WTC11 (cell line): ENCODE measurements at regions not wholly inside any gene's neighbourhood (a gene's known extent, or its start where the extent isn't known, plus 50 kb on each side); places are given as distances from the start of the nearest gene placed in this dataset.

Source experiments
- ATAC-seq: fragments of 200-7000 bp; cut with Tn5 transposase; 2 replicates; pipeline ENCODE4 v1.10.0; 2021; ENCODE audit warnings: mild to moderate bottlenecking, moderate library complexity
- CTCF ChIA-PET: fragments of 300-600 bp; sonication (Branson Sonifier 250); formaldehyde crosslinking; loops from one replicate; lab custom pipeline; 2021; ENCODE audit warnings: antibody characterized with exemption; lab: Charles Lee
- POLR2A ChIA-PET: fragments of 350-600 bp; sonication (Branson Sonifier 250); formaldehyde crosslinking; loops from one replicate; lab custom pipeline; 2021; ENCODE audit warnings: antibody characterized with exemption; lab: Charles Lee
- DNase-seq: peaks from one replicate; pipeline ENCODE4 v3.0.0; 2021; ENCODE audit warnings: low spot score
- H3K27ac Mint-ChIP-seq: 2 replicates; pipeline ENCODE4 v1.8.0; 2021; ENCODE audit warnings: mixed read lengths
- H3K27me3 Mint-ChIP-seq: 2 replicates; pipeline ENCODE4 v1.8.0; 2021; ENCODE audit warnings: low read depth, mild to moderate bottlenecking, moderate library complexity, mixed read lengths
- H3K36me3 Mint-ChIP-seq: 2 replicates; pipeline ENCODE4 v1.8.0; 2021; ENCODE audit warnings: mixed read lengths
- H3K4me1 Mint-ChIP-seq: 2 replicates; pipeline ENCODE4 v1.8.0; 2022; ENCODE audit warnings: mixed read lengths
- H3K4me3 Mint-ChIP-seq: 2 replicates; pipeline ENCODE4 v1.8.0; 2021; ENCODE audit warnings: mild to moderate bottlenecking, moderate library complexity, mixed read lengths
- H3K9me3 Mint-ChIP-seq: 2 replicates; pipeline ENCODE4 v1.8.0; 2021; ENCODE audit warnings: mixed read lengths
- ATF1 ChIP-seq: sonication (generic); formaldehyde crosslinking; IDR thresholded peaks from 2 replicates; pipeline ENCODE4 v1.8.1; 2023; ENCODE audit warnings: mild to moderate bottlenecking, moderate library complexity, missing genetic modification reagents
- FOXJ3 ChIP-seq: sonication (generic); formaldehyde crosslinking; IDR thresholded peaks from 2 replicates; pipeline ENCODE4 v1.9.0; 2021; ENCODE audit warnings: missing genetic modification reagents, mild to moderate bottlenecking, borderline replicate concordance
- FOXP1 ChIP-seq: sonication (generic); formaldehyde crosslinking; IDR thresholded peaks from 2 replicates; pipeline ENCODE4 v1.8.0; 2022; ENCODE audit warnings: missing genetic modification reagents, mild to moderate bottlenecking, moderate library complexity, borderline replicate concordance
- MYBL2 ChIP-seq: sonication (generic); formaldehyde crosslinking; IDR thresholded peaks from 2 replicates; pipeline ENCODE4 v1.8.1; 2023; ENCODE audit warnings: mild to moderate bottlenecking, moderate library complexity, missing genetic modification reagents
- NFYB ChIP-seq: sonication (generic); formaldehyde crosslinking; conservative IDR thresholded peaks from 2 replicates; pipeline ENCODE4 v1.8.0; 2022; ENCODE audit warnings: low read depth, missing genetic modification reagents
- NR2C2 ChIP-seq: sonication (generic); formaldehyde crosslinking; IDR thresholded peaks from 2 replicates; pipeline ENCODE4 v1.8.0; 2022; ENCODE audit warnings: mild to moderate bottlenecking, missing genetic modification reagents
- RELA ChIP-seq: sonication (generic); formaldehyde crosslinking; IDR thresholded peaks from 2 replicates; pipeline ENCODE4 v1.8.1; 2022; ENCODE audit warnings: missing genetic modification reagents, mild to moderate bottlenecking, borderline replicate concordance
- RORB ChIP-seq: fragments of 250-450 bp; sonication (Bioruptor Pico); IDR thresholded peaks from 2 replicates; pipeline ENCODE4 v1.9.0; 2021; ENCODE audit warnings: mild to moderate bottlenecking
- TF ChIP-seq, protein P1 (sequence below): sonication (generic); formaldehyde crosslinking; conservative IDR thresholded peaks from 2 replicates; pipeline ENCODE4 v1.8.1; 2023; ENCODE audit warnings: mild to moderate bottlenecking, low read depth, missing genetic modification reagents, moderate library complexity
- TF ChIP-seq, protein P2 (sequence below): sonication (generic); formaldehyde crosslinking; IDR thresholded peaks from 2 replicates; pipeline ENCODE4 v1.8.1; 2022; ENCODE audit warnings: low read depth, mild to moderate bottlenecking, moderate library complexity, missing genetic modification reagents, borderline replicate concordance
- TF ChIP-seq, protein P3 (sequence below): sonication (generic); formaldehyde crosslinking; IDR thresholded peaks from 2 replicates; pipeline ENCODE4 v1.8.1; 2023; ENCODE audit warnings: mild to moderate bottlenecking, missing genetic modification reagents
- TF ChIP-seq, protein P4 (sequence below): sonication (generic); formaldehyde crosslinking; IDR thresholded peaks from 2 replicates; pipeline ENCODE4 v1.8.0; 2022; ENCODE audit warnings: missing genetic modification reagents
- TF ChIP-seq, protein P5 (sequence below): sonication (generic); formaldehyde crosslinking; IDR thresholded peaks from 2 replicates; pipeline ENCODE4 v1.8.1; 2023; ENCODE audit warnings: mild to moderate bottlenecking, missing genetic modification reagents, borderline replicate concordance
- TF ChIP-seq, protein P6 (sequence below): sonication (generic); formaldehyde crosslinking; IDR thresholded peaks from 2 replicates; pipeline ENCODE4 v1.8.0; 2023; ENCODE audit warnings: missing genetic modification reagents, mild to moderate bottlenecking, borderline replicate concordance

DNA sequence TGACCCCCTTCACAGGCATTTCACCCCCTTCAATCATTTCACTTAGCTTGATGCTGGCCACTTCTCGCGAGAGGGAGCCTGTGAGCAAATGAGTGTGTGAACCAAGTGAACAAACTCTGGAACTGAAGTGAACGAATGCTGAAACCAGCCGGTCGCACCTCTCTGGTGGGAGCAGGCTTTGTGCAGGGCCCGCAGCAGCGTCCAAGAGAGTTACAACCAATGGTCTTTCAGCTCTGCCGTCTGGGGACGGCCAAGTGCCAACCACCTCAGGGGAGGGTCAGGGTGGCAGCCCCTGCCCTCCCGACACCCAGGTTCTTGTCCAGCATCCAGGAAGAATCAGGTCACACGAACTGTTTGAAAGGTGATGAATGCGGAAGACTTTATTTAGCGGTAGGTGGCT, 764.0 kb downstream of the SUCLG1 start (continued):
- TF ChIP-seq, protein P1, sequence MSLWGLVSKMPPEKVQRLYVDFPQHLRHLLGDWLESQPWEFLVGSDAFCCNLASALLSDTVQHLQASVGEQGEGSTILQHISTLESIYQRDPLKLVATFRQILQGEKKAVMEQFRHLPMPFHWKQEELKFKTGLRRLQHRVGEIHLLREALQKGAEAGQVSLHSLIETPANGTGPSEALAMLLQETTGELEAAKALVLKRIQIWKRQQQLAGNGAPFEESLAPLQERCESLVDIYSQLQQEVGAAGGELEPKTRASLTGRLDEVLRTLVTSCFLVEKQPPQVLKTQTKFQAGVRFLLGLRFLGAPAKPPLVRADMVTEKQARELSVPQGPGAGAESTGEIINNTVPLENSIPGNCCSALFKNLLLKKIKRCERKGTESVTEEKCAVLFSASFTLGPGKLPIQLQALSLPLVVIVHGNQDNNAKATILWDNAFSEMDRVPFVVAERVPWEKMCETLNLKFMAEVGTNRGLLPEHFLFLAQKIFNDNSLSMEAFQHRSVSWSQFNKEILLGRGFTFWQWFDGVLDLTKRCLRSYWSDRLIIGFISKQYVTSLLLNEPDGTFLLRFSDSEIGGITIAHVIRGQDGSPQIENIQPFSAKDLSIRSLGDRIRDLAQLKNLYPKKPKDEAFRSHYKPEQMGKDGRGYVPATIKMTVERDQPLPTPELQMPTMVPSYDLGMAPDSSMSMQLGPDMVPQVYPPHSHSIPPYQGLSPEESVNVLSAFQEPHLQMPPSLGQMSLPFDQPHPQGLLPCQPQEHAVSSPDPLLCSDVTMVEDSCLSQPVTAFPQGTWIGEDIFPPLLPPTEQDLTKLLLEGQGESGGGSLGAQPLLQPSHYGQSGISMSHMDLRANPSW (CRISPR knock-in tag), result no peak
- TF ChIP-seq, protein P2, sequence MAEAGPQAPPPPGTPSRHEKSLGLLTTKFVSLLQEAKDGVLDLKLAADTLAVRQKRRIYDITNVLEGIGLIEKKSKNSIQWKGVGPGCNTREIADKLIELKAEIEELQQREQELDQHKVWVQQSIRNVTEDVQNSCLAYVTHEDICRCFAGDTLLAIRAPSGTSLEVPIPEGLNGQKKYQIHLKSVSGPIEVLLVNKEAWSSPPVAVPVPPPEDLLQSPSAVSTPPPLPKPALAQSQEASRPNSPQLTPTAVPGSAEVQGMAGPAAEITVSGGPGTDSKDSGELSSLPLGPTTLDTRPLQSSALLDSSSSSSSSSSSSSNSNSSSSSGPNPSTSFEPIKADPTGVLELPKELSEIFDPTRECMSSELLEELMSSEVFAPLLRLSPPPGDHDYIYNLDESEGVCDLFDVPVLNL (CRISPR knock-in tag), result no peak
- TF ChIP-seq RELA (CRISPR knock-in tag) (no peak), NFYB (CRISPR knock-in tag) (no peak), FOXP1 (no peak), FOXJ3 (no peak), NR2C2 (CRISPR knock-in tag) (no peak), RORB (CRISPR knock-in tag) (no peak)
- TF ChIP-seq, protein P3, sequence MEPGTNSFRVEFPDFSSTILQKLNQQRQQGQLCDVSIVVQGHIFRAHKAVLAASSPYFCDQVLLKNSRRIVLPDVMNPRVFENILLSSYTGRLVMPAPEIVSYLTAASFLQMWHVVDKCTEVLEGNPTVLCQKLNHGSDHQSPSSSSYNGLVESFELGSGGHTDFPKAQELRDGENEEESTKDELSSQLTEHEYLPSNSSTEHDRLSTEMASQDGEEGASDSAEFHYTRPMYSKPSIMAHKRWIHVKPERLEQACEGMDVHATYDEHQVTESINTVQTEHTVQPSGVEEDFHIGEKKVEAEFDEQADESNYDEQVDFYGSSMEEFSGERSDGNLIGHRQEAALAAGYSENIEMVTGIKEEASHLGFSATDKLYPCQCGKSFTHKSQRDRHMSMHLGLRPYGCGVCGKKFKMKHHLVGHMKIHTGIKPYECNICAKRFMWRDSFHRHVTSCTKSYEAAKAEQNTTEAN (CRISPR knock-in tag), result no peak
- TF ChIP-seq, protein P4, sequence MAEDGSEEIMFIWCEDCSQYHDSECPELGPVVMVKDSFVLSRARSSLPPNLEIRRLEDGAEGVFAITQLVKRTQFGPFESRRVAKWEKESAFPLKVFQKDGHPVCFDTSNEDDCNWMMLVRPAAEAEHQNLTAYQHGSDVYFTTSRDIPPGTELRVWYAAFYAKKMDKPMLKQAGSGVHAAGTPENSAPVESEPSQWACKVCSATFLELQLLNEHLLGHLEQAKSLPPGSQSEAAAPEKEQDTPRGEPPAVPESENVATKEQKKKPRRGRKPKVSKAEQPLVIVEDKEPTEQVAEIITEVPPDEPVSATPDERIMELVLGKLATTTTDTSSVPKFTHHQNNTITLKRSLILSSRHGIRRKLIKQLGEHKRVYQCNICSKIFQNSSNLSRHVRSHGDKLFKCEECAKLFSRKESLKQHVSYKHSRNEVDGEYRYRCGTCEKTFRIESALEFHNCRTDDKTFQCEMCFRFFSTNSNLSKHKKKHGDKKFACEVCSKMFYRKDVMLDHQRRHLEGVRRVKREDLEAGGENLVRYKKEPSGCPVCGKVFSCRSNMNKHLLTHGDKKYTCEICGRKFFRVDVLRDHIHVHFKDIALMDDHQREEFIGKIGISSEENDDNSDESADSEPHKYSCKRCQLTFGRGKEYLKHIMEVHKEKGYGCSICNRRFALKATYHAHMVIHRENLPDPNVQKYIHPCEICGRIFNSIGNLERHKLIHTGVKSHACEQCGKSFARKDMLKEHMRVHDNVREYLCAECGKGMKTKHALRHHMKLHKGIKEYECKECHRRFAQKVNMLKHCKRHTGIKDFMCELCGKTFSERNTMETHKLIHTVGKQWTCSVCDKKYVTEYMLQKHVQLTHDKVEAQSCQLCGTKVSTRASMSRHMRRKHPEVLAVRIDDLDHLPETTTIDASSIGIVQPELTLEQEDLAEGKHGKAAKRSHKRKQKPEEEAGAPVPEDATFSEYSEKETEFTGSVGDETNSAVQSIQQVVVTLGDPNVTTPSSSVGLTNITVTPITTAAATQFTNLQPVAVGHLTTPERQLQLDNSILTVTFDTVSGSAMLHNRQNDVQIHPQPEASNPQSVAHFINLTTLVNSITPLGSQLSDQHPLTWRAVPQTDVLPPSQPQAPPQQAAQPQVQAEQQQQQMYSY, result no peak
- TF ChIP-seq, protein P5, sequence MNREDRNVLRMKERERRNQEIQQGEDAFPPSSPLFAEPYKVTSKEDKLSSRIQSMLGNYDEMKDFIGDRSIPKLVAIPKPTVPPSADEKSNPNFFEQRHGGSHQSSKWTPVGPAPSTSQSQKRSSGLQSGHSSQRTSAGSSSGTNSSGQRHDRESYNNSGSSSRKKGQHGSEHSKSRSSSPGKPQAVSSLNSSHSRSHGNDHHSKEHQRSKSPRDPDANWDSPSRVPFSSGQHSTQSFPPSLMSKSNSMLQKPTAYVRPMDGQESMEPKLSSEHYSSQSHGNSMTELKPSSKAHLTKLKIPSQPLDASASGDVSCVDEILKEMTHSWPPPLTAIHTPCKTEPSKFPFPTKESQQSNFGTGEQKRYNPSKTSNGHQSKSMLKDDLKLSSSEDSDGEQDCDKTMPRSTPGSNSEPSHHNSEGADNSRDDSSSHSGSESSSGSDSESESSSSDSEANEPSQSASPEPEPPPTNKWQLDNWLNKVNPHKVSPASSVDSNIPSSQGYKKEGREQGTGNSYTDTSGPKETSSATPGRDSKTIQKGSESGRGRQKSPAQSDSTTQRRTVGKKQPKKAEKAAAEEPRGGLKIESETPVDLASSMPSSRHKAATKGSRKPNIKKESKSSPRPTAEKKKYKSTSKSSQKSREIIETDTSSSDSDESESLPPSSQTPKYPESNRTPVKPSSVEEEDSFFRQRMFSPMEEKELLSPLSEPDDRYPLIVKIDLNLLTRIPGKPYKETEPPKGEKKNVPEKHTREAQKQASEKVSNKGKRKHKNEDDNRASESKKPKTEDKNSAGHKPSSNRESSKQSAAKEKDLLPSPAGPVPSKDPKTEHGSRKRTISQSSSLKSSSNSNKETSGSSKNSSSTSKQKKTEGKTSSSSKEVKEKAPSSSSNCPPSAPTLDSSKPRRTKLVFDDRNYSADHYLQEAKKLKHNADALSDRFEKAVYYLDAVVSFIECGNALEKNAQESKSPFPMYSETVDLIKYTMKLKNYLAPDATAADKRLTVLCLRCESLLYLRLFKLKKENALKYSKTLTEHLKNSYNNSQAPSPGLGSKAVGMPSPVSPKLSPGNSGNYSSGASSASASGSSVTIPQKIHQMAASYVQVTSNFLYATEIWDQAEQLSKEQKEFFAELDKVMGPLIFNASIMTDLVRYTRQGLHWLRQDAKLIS (CRISPR knock-in tag), result no peak

DNA sequence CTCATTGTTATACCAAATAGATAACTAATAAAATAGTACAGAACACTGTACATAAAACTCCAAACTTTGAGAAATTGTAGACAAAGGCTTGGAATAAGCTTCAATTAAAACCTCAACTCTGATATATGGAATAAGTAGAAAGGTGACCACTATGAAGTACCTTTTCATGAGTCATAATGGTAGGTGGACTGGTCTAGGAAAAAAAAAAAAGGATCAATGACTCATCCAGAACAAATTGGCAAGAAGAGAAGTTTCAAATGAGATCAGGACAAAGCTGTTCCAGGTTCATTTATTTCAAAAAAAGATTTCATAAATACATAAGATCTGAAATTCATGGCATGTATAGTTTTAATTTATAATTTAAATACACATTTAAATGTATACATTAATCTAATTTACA, 769.7 kb downstream of the SUCLG1 start:
- Mint-ChIP-seq H3K4me1 (peaks cover 6% of the 10 kb centered on the region; the same call in 1 of the 2 replicates), H3K27me3 (no peaks in the 10 kb centered on the region), H3K4me3 (no peak overlapping the region), H3K9me3 (peaks cover 4% of the 10 kb centered on the region; the same call in 1 of the 2 replicates), H3K36me3 (no peaks in the 10 kb centered on the region), H3K27ac (no peak overlapping the region)
- ChIA-PET POLR2A (no interaction called here), CTCF (no interaction called here)
- TF ChIP-seq RORB (CRISPR knock-in tag) (no peak), ATF1 (CRISPR knock-in tag) (no peak), MYBL2 (no peak)
- TF ChIP-seq, protein P6, sequence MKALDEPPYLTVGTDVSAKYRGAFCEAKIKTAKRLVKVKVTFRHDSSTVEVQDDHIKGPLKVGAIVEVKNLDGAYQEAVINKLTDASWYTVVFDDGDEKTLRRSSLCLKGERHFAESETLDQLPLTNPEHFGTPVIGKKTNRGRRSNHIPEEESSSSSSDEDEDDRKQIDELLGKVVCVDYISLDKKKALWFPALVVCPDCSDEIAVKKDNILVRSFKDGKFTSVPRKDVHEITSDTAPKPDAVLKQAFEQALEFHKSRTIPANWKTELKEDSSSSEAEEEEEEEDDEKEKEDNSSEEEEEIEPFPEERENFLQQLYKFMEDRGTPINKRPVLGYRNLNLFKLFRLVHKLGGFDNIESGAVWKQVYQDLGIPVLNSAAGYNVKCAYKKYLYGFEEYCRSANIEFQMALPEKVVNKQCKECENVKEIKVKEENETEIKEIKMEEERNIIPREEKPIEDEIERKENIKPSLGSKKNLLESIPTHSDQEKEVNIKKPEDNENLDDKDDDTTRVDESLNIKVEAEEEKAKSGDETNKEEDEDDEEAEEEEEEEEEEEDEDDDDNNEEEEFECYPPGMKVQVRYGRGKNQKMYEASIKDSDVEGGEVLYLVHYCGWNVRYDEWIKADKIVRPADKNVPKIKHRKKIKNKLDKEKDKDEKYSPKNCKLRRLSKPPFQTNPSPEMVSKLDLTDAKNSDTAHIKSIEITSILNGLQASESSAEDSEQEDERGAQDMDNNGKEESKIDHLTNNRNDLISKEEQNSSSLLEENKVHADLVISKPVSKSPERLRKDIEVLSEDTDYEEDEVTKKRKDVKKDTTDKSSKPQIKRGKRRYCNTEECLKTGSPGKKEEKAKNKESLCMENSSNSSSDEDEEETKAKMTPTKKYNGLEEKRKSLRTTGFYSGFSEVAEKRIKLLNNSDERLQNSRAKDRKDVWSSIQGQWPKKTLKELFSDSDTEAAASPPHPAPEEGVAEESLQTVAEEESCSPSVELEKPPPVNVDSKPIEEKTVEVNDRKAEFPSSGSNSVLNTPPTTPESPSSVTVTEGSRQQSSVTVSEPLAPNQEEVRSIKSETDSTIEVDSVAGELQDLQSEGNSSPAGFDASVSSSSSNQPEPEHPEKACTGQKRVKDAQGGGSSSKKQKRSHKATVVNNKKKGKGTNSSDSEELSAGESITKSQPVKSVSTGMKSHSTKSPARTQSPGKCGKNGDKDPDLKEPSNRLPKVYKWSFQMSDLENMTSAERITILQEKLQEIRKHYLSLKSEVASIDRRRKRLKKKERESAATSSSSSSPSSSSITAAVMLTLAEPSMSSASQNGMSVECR, result no peak
- TF ChIP-seq, protein P4, result no peak
- no peak for DNase-seq
- no peak for ATAC-seq
